ENCODE measurements at regions not wholly inside any gene's neighbourhood (a gene's known extent, or its start where the extent isn't known, plus 50 kb on each side); places are given as distances from the start of the nearest gene placed in this dataset.

GRCh38 chr4:152223600-152223999 lies 312.3 kb downstream of the FBXW7 start:
- Histone ChIP-seq H3K4me1 (ENCODE audit: control insufficient read depth in 1 of 2, insufficient read depth in 2 of 2, low read length in 2 of 2) (no peaks in the 10 kb centered on the region), H4K20me1 (ENCODE audit: insufficient read depth, low read length) (no peaks in the 10 kb centered on the region), H3K9me3 (replicated peaks in 1 of 2; ENCODE audit: control insufficient read depth in 1 of 2, insufficient read depth in 1 of 2, low read length in 2 of 2) (no peaks in the 10 kb centered on the region), H3K36me3 (replicated peaks in 1 of 2; ENCODE audit: control insufficient read depth in 1 of 2, insufficient read depth in 2 of 2, low read length in 2 of 2) (no peaks in the 10 kb centered on the region), H3K27ac (ENCODE audit: low read depth in 1 of 2, low read length in 2 of 2) (no peak overlapping the region), H3K79me2 (ENCODE audit: insufficient read depth, low read length) (no peaks in the 10 kb centered on the region), H2AFZ (ENCODE audit: insufficient read depth, low read depth, low read length, poor library complexity, severe bottlenecking) (no peak overlapping the region), H3K4me2 (replicated peaks; ENCODE audit: extremely low read depth, low read length, poor library complexity, severe bottlenecking) (no peak overlapping the region), H3K27me3 (ENCODE audit: control insufficient read depth in 2 of 2, insufficient read depth in 2 of 2, low read length in 2 of 2) (no peaks in the 10 kb centered on the region), H3K9ac (ENCODE audit: insufficient read depth, low read length, poor library complexity, severe bottlenecking) (no peak overlapping the region), H3K4me3 (replicated peaks in 1 of 3; ENCODE audit: low read depth in 2 of 3, low read length in 3 of 3) (no peak overlapping the region)
- intact Hi-C loops (cut with micrococcal nuclease), result no loop called here
- Mint-ChIP-seq H3K9me3 (peaks cover 0 to 2% (median 0%) of the 10 kb centered on the region in 7 donors), H3K4me3 (no peak overlapping the region), H3K4me1 (no peaks in the 10 kb centered on the region), H3K27ac (no peak overlapping the region), H3K36me3 (no peaks in the 10 kb centered on the region), H3K27me3 (ENCODE audit: low read depth in 3 of 3) (peaks cover 0 to 2% (median 0%) of the 10 kb centered on the region in 3 donors)
- 100% methylated on average over 1 of the region's 4 CpGs for WGBS (ENCODE audit: insufficient coverage)
- DNase-seq, result no peak
- TF ChIP-seq CTCF (IDR thresholded peaks at IDR 0.05), result no peak

GRCh38 chr4:152221816-152222516 lies 313.9 kb downstream of the FBXW7 start:
- no peaks in the 10 kb centered on the region for H3K79me2 ChIP-seq (ENCODE audit: insufficient read depth, low read length)
- no peaks in the 10 kb centered on the region for H3K4me1 ChIP-seq (ENCODE audit: control insufficient read depth in 1 of 2, insufficient read depth in 2 of 2, low read length in 2 of 2)
- no peak overlapping the region for H2AFZ ChIP-seq (ENCODE audit: insufficient read depth, low read depth, low read length, poor library complexity, severe bottlenecking)
- H3K4me3 Mint-ChIP-seq, result no peak overlapping the region
- H3K27me3 ChIP-seq (ENCODE audit: control insufficient read depth in 2 of 2, insufficient read depth in 2 of 2, low read length in 2 of 2), result no peaks in the 10 kb centered on the region
- no peak for DNase-seq
- no peaks in the 10 kb centered on the region for H3K36me3 Mint-ChIP-seq
- H3K9ac ChIP-seq (ENCODE audit: insufficient read depth, low read length, poor library complexity, severe bottlenecking), result no peak overlapping the region
- no peak overlapping the region for H3K27ac ChIP-seq (ENCODE audit: low read depth in 1 of 2, low read length in 2 of 2)
- H3K4me3 ChIP-seq (replicated peaks in 1 of 3; ENCODE audit: low read depth in 2 of 3, low read length in 3 of 3), result no peak overlapping the region
- H3K4me1 Mint-ChIP-seq, result no peaks in the 10 kb centered on the region
- peaks cover 0 to 2% (median 1%) of the 10 kb centered on the region in 3 donors for H3K27me3 Mint-ChIP-seq (ENCODE audit: low read depth in 3 of 3)
- H3K36me3 ChIP-seq (replicated peaks in 1 of 2; ENCODE audit: control insufficient read depth in 1 of 2, insufficient read depth in 2 of 2, low read length in 2 of 2), result no peaks in the 10 kb centered on the region
- intact Hi-C loops (cut with micrococcal nuclease), result no loop called here
- H3K27ac Mint-ChIP-seq, result no peak overlapping the region
- peaks cover 0 to 2% (median 0%) of the 10 kb centered on the region in 7 donors for H3K9me3 Mint-ChIP-seq
- TF ChIP-seq CTCF (IDR thresholded peaks at IDR 0.05), result no peak
- H4K20me1 ChIP-seq (ENCODE audit: insufficient read depth, low read length), result no peaks in the 10 kb centered on the region
- no peak overlapping the region for H3K4me2 ChIP-seq (replicated peaks; ENCODE audit: extremely low read depth, low read length, poor library complexity, severe bottlenecking)
- 100% methylated on average over 2 of the region's 10 CpGs for WGBS (ENCODE audit: insufficient coverage)
- H3K9me3 ChIP-seq (replicated peaks in 1 of 2; ENCODE audit: control insufficient read depth in 1 of 2, insufficient read depth in 1 of 2, low read length in 2 of 2), result no peaks in the 10 kb centered on the region

All from CD14-positive monocyte (primary cell).